HG02623 (cell line): ENCODE measurements at regions not wholly inside any gene's neighbourhood (a gene's known extent, or its start where the extent isn't known, plus 50 kb on each side); places are given as distances from the start of the nearest gene placed in this dataset.
"Not testable (repeated sequence)": the region's sequence is repeated elsewhere in the genome, so short reads cannot be mapped to it uniquely, and the experiment has no call there.

ENCODE experiments used
- ATAC-seq: cut with Tn5 transposase; IDR thresholded peaks from one replicate; pipeline ENCODE4 v1.9.1; 2021; ENCODE audit warnings: moderate library complexity; ENCODE audit not compliant: unreplicated experiment

DNA sequence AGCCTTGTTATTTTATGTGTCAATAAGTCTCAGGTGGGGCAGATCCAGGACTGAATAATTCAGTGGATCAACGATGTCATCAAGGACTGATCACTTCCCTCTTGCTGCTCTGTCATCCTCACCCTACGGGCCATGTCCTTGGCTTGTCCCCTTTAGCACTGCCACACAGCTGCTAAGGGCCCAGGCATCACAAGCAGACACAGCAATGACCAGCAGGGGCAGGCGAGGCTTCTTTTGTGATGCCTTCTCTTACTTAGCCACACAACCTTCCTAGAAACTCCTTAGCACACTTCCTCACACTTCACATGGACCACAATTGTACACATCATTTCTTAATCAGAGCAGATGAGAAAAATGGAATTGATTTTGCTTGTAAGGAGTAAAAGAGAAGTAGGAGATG, 356.3 kb upstream of the SOX9 start:
- ATAC-seq, result no peak

GRCh38 chr17:71765437-71765836, 355.4 kb upstream of the SOX9 start:
- no peak for ATAC-seq

- no peak for ATAC-seq
Measured at GRCh38 chr17:71769850-71770249, 351.0 kb upstream of the SOX9 start.

GRCh38 chr17:71777048-71777640, 343.7 kb upstream of the SOX9 start:
- ATAC-seq, result no peak

DNA sequence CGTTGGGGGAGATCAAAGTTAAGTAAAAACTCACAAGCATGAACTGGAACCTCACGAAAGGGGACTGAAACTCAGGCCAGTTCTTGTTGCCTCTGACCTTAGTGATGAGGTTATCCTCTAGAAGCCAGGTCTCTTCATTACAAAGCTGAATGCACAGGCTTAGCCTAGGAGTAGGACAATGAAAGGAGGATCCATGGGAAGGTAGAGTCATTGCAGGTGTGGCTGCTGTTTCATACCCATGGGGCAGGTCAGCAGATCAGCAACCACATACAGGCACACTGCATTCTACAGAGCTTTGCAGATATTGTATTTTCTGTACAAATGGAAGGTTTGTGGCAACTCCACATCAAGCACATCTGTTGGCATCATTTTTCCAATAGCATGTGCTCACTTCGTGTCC, 341.3 kb upstream of the SOX9 start:
- no peak for ATAC-seq

- ATAC-seq, result no peak
Measured at GRCh38 chr17:71780596-71780995, 340.2 kb upstream of the SOX9 start.

DNA sequence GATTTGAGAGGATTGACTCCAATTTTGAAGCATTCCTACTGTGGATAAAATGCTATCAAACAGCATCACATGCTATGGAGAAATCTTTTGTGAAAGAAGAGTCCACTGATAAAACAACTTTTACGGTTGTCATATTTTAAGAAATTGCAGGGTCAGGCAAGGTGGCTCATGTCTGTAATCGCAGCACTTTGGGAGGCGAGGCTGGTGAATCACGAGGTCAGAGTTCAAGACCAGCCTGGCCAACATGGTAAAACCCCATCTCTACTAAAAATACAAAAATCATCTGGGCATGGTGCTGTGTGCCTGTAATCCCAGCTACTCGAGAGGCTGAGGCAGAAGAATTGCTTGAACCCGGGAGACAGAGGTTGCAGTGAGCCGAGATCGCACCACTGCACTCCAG, 338.8 kb upstream of the SOX9 start:
- not testable (repeated sequence) for ATAC-seq

DNA sequence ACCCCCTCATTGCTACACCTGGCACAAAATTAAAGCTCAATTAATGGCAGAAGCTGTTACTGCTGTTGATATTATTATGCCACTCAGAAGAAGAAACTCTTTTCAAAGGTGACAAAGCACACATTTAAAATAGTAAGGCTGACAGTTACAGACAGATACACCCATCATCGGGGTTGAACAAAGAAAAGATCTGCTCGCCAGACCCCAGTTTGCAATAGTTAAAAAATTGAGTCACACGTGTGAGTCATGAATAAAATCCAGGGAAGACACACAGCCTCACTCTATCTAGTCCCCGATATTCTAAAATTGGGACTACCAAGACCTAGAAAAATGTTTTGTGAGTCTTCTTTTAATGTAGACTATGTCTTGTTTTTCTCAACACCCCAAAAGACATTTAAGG, 330.0 kb upstream of the SOX9 start:
- no peak for ATAC-seq

DNA sequence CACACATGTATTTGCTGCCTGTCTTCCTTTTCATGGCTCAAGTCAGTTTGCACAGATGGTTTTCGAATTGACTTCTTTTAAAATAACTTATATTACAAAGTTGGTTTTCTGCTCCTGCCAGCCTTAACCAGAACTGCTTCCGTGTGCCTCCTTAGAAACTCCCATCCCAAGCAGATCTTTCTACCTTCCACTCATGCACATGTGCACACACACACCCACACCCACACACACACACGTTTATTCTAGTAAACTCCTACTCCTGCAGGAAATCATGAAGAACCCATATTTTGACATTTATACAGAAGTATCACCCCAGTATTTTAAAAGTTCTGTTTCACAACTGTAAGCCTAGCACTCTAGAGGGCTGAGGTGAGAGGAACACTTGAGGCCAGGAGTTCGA, 329.5 kb upstream of the SOX9 start:
- ATAC-seq, result no peak

DNA sequence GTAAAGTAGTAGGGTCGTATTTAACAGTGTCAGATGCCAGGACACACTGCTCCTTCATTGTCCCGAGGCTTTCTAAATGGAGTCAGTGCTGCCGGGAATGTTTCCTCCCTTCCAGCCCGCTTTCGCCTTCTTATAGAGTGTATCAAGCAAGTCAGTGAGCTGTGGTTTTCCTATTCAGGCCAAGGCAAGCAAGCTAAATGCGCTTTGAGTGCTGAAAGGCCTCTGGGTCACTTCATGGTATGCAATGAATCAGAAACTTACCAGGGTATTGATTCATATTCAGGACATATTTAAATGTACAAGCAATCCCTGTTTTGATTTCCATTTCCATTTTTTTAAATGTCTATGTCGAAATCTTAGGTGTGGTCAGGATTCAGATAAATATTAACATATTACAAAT, 327.9 kb upstream of the SOX9 start:
- ATAC-seq, result no peak

DNA sequence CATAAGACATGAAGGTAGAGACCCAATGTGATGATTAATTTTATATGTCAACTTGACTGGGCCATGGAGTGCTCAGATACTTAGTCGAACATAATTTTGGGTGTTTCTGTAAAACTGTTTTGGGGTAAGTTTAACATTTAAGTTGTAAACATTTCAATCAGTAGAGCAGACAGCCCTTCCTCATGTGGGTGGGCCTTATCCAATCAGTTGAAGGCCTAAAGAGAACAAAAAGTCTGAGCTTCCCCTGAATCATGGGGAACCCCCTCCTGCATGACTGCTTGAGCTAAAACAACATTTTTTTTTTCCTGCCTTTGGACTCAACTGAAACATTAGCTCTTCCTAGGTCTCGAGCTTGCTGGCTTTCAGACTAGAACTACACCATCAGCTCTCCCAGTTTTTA, 327.3 kb upstream of the SOX9 start:
- ATAC-seq, result no peak

DNA sequence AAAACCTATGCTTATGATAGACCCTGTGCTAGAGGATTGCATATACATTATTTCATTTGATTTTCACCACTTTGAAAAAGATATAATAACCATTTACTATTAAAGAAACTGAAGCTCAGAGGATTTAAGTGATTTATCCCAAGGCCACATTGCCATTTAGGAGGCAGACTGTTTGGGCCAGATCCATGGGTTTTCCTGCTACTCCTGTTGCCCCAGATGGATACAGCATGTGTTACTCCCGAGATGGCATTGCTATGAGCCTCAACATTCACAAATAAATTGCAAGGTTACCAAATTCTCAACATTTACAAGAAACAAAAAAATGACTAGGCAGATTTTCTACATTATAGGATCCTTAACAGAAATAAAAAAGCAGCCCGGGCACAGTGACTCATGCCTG, 322.1 kb upstream of the SOX9 start:
- no peak for ATAC-seq

- no peak for ATAC-seq
Measured at GRCh38 chr17:71799657-71800056, 321.2 kb upstream of the SOX9 start.

- ATAC-seq, result no peak
Measured at GRCh38 chr17:71801301-71801700, 319.5 kb upstream of the SOX9 start.

GRCh38 chr17:71802663-71803062, 318.2 kb upstream of the SOX9 start:
- no peak for ATAC-seq

GRCh38 chr17:71803656-71804284, 317.1 kb upstream of the SOX9 start:
- ATAC-seq, result no peak

GRCh38 chr17:71809537-71809936, 311.3 kb upstream of the SOX9 start:
- no peak for ATAC-seq

DNA sequence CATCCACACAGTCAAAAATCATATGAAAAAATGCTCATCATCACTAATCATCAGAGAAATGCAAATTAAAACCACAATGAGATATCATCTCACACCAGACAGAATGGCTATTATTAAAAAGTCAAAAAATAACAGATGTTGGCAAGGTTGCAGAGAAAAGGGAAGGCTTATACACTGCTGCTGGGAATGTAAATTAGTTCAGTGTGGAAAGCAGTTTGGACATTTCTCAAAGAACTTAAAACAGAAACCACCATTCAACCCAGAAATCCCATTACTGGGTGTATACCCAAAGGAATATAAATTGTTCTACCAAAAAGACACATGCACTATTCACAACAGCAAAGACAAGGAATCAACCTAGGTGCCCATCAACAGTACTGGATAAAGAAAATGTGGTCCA, 307.0 kb upstream of the SOX9 start:
- not testable (repeated sequence) for ATAC-seq

DNA sequence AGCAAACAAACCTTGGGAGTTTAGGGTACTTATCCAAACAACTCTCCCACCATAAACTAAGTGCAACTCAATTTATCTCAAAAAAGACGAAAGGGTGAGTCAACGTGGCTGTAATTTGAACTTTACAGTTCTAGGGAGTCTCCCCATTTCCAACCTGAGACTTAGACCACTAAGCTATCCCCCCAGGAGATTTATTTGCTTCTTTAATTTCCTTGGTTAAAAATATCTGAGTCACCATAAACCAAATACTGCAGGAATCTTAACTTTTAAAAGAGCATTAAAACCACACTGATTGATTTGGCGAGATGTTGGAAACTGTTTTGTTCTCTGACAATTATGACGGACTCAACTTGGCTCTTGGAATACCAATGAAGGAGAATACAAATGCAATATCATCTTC, 299.3 kb upstream of the SOX9 start:
- no peak for ATAC-seq

GRCh38 chr17:71824671-71825070, 296.1 kb upstream of the SOX9 start:
- no peak for ATAC-seq

- ATAC-seq, result no peak
Measured at GRCh38 chr17:71825687-71826086, 295.1 kb upstream of the SOX9 start.

DNA sequence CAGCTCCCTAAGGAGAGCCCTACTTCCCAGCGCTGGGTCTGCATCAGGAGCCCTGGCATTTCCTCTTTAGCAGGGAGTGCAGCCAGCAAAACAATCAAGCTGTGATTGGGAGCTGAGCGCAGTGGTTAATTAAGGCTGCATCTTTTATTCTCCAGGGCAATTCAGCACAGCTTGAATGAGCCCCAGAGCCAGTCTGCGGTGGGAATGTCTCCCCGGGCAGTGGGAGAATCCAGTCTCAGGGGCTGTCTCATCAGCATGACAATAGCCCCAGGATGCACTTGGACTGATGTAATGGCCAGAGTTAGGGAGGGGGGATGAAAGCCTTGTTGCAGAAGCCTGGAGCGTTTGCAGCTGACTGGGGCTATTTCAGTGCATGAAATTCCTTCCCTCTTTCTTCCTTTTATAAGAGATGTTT, 292.6 kb upstream of the SOX9 start:
- no peak for ATAC-seq

DNA sequence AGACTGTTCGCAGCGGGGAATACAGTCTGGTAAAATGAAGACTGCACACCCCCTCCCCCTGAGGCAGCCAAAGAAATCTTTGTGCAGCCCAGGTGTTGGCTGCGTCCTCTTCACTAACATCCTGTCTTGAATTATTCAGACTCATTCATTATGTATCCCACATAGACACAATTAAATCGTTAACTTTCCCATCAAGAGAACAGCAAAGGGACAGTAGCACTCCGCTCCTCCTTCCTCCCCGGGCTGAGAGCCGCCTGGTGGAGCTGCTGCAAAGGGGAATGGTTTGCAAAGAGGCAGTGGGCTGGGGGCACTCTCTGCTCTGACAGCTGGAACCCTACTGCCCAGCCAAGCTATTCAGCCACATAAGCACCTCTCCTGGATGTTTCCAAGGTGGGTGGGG, 290.0 kb upstream of the SOX9 start:
- no peak for ATAC-seq
